Spinal cord (tissue), 9 donors: ENCODE measurements at regions not wholly inside any gene's neighbourhood (a gene's known extent, or its start where the extent isn't known, plus 50 kb on each side); places are given as distances from the start of the nearest gene placed in this dataset.
"Not testable (repeated sequence)": the region's sequence is repeated elsewhere in the genome, so short reads cannot be mapped to it uniquely, and the experiment has no call there.

Experiments used
- DNase-seq, 6 donors: peaks; one replicate each; pipeline versions ENCODE4 v3.0.0 to v3.0.0-alpha.2; 2013 to 2015; ENCODE audit warnings: low spot score in 6 of 6, low read depth in 4 of 6
- H3K27ac ChIP-seq: one replicate; pipeline ENCODE4 v1.5.1; 2013; ENCODE audit warnings: low read depth, low read length, control low read depth
- H3K27me3 ChIP-seq: one replicate; pipeline ENCODE4 v1.6.1; 2013; ENCODE audit warnings: low read length; ENCODE audit not compliant: control insufficient read depth, insufficient read depth
- H3K36me3 ChIP-seq: one replicate; pipeline ENCODE4 v1.6.1; 2013; ENCODE audit warnings: low read length; ENCODE audit not compliant: control insufficient read depth, insufficient read depth
- H3K4me1 ChIP-seq: one replicate; pipeline ENCODE4 v1.6.1; 2013; ENCODE audit warnings: low read length; ENCODE audit not compliant: control insufficient read depth, insufficient read depth
- H3K4me3 ChIP-seq: one replicate; pipeline ENCODE4 v1.5.1; 2013; ENCODE audit warnings: low read depth, low read length, control low read depth
- H3K9me3 ChIP-seq: one replicate; pipeline ENCODE4 v1.6.1; 2013; ENCODE audit warnings: low read length; ENCODE audit not compliant: control insufficient read depth, insufficient read depth
- WGBS: methylation state at CpG from one replicate; pipeline ENCODE4 v1.1.5; 2013; ENCODE audit warnings: missing lambda C conversion rate; ENCODE audit not compliant: insufficient coverage; 5-methylcytosine and 5-hydroxymethylcytosine counted together
- donor health status: healthy.

DNA sequence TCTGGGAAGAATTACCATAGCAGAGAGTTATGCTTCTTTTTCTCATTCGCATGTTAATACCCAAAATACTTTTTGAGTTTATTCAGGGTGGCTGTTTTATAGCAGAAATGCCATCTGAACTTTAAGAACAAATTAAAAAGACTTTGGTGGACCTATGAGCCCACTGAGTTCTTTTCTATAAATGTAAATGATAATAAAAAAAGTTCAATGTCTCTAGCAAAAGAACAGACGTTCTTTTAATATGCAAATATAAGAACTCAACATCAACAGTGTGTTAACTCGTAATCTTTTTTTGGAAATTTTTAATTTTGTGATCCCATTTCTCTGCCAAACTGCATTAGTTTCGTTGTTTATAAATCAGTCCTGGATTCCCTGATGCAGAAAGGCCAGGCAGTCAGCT lies 1283.0 kb upstream of the NUDT12 start:
- Histone ChIP-seq H3K9me3 (no peaks in the 10 kb centered on the region), H3K27me3 (no peaks in the 10 kb centered on the region), H3K27ac (no peak overlapping the region), H3K36me3 (no peaks in the 10 kb centered on the region), H3K4me3 (no peak overlapping the region), H3K4me1 (no peaks in the 10 kb centered on the region)
- no peak for DNase-seq
- no CpG with 5 or more reads among the region's 4 CpGs for WGBS

GRCh38 chr5:104843822-104844221 lies 1281.2 kb upstream of the NUDT12 start:
- Histone ChIP-seq H3K27me3 (no peaks in the 10 kb centered on the region), H3K9me3 (no peaks in the 10 kb centered on the region), H3K27ac (no peak overlapping the region), H3K4me3 (no peak overlapping the region), H3K4me1 (no peaks in the 10 kb centered on the region), H3K36me3 (no peaks in the 10 kb centered on the region)
- 73% methylated on average over 1 of the region's 2 CpGs for WGBS
- DNase-seq = no peak

GRCh38 chr5:104840284-104840683 lies 1277.7 kb upstream of the NUDT12 start:
- no CpG with 5 or more reads among the region's 1 CpG for WGBS
- Histone ChIP-seq H3K27ac (no peak overlapping the region), H3K4me3 (no peak overlapping the region), H3K9me3 (no peaks in the 10 kb centered on the region), H3K36me3 (no peaks in the 10 kb centered on the region), H3K4me1 (no peaks in the 10 kb centered on the region), H3K27me3 (no peaks in the 10 kb centered on the region)
- no peak for DNase-seq

- not testable (repeated sequence) for H3K4me1 ChIP-seq, H3K9me3 ChIP-seq, H3K27me3 ChIP-seq, H3K36me3 ChIP-seq, H3K27ac ChIP-seq, H3K4me3 ChIP-seq, DNase-seq
- whole genome bisulfite sequencing = no CpG with 5 or more reads among the region's 3 CpGs
These were observed 1268.9 kb upstream of the NUDT12 start for GRCh38 chr5:104831515-104831914.

DNA sequence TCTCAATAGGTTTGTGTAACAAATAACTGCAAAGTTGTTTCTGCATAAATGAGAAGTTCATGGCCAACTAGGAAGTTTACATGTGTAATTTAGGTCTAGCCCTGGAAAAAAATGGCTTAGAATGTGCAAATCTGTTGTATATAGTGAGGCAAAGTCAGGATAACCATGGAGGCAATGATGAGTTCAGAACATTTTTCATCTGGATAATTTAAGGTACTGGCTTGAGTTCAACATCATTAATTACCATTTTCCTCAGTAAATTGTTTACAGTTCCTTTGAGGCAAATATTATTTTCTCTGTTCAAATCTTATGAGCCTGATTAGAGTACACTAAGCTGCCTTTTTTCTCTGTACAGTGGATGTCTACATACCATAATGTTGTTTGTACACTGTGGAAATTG lies 1259.0 kb upstream of the NUDT12 start:
- Histone ChIP-seq H3K27ac (no peak overlapping the region), H3K4me1 (no peaks in the 10 kb centered on the region), H3K27me3 (no peaks in the 10 kb centered on the region), H3K36me3 (no peaks in the 10 kb centered on the region), H3K9me3 (no peaks in the 10 kb centered on the region), H3K4me3 (no peak overlapping the region)
- DNase-seq = peak in 1 of 6 donors; percentile 38

GRCh38 chr5:104817127-104817526 lies 1254.5 kb upstream of the NUDT12 start:
- H3K27ac ChIP-seq = no peak overlapping the region
- no peaks in the 10 kb centered on the region for H3K9me3 ChIP-seq
- H3K4me1 ChIP-seq = no peaks in the 10 kb centered on the region
- DNase-seq = peak in 2 of 6 donors; percentile 19 to 41
- no peak overlapping the region for H3K4me3 ChIP-seq
- 0% methylated on average over 1 of the region's 1 CpG for WGBS
- H3K27me3 ChIP-seq = no peaks in the 10 kb centered on the region
- H3K36me3 ChIP-seq = no peaks in the 10 kb centered on the region

GRCh38 chr5:104815212-104815611 lies 1252.6 kb upstream of the NUDT12 start:
- Histone ChIP-seq H3K27ac (no peak overlapping the region), H3K4me3 (no peak overlapping the region), H3K4me1 (no peaks in the 10 kb centered on the region), H3K27me3 (no peaks in the 10 kb centered on the region), H3K9me3 (no peaks in the 10 kb centered on the region), H3K36me3 (no peaks in the 10 kb centered on the region)
- 20% methylated on average over 1 of the region's 1 CpG for WGBS
- peak in 2 of 6 donors; percentile 26 to 27 for DNase-seq

- H3K27me3 ChIP-seq = no peaks in the 10 kb centered on the region
- no peak overlapping the region for H3K4me3 ChIP-seq
- no peaks in the 10 kb centered on the region for H3K36me3 ChIP-seq
- no peak for DNase-seq
- H3K27ac ChIP-seq = no peak overlapping the region
- no peaks in the 10 kb centered on the region for H3K9me3 ChIP-seq
- 90% methylated on average over 4 of the region's 4 CpGs for WGBS
- no peaks in the 10 kb centered on the region for H3K4me1 ChIP-seq
These were observed 1238.0 kb upstream of the NUDT12 start for GRCh38 chr5:104800440-104801048.

GRCh38 chr5:104793755-104794080 lies 1231.1 kb upstream of the NUDT12 start:
- Histone ChIP-seq H3K27me3 (no peaks in the 10 kb centered on the region), H3K36me3 (no peaks in the 10 kb centered on the region), H3K27ac (no peak overlapping the region), H3K4me1 (no peaks in the 10 kb centered on the region), H3K4me3 (no peak overlapping the region), H3K9me3 (no peaks in the 10 kb centered on the region)
- no peak for DNase-seq

- H3K36me3 ChIP-seq = no peaks in the 10 kb centered on the region
- no peaks in the 10 kb centered on the region for H3K4me1 ChIP-seq
- H3K27me3 ChIP-seq = no peaks in the 10 kb centered on the region
- no peak for DNase-seq
- H3K27ac ChIP-seq = no peak overlapping the region
- WGBS = no CpG with 5 or more reads among the region's 4 CpGs
- H3K4me3 ChIP-seq = no peak overlapping the region
- no peaks in the 10 kb centered on the region for H3K9me3 ChIP-seq
These were observed 1230.6 kb upstream of the NUDT12 start for GRCh38 chr5:104793031-104793754.
